ENCODE measurements at regions not wholly inside any gene's neighbourhood (a gene's known extent, or its start where the extent isn't known, plus 50 kb on each side); places are given as distances from the start of the nearest gene placed in this dataset.

- TF ChIP-seq BACH2 (CRISPR knock-in tag; IDR thresholded peaks at IDR 0.05; ENCODE audit: borderline replicate concordance) (no peak), OSR1 (CRISPR knock-in tag; IDR thresholded peaks at IDR 0.05) (no peak), POU6F1 (CRISPR knock-in tag; IDR thresholded peaks at IDR 0.05; ENCODE audit: borderline replicate concordance, low read depth) (no peak)
- no peak for ATAC-seq
These were observed 82.3 kb upstream of the KCNIP4 start for GRCh38 chr4:22030881-22031280.

GRCh38 chr4:22030307-22030706 lies 81.7 kb upstream of the KCNIP4 start:
- TF ChIP-seq ARNTL (CRISPR knock-in tag; IDR thresholded peaks at IDR 0.05; ENCODE audit: borderline replicate concordance, low read depth), result no peak
- TF ChIP-seq PPARA (CRISPR knock-in tag; IDR thresholded peaks at IDR 0.05; ENCODE audit: borderline replicate concordance), result no peak
- no peak for TF ChIP-seq ZNF70 (CRISPR knock-in tag; IDR thresholded peaks at IDR 0.05)
- no peak for TF ChIP-seq BACH2 (CRISPR knock-in tag; IDR thresholded peaks at IDR 0.05; ENCODE audit: borderline replicate concordance)
- no peak for TF ChIP-seq ISL1 (CRISPR knock-in tag; IDR thresholded peaks at IDR 0.05)
- TF ChIP-seq TOX (CRISPR knock-in tag; IDR thresholded peaks at IDR 0.05; ENCODE audit: borderline replicate concordance), result no peak
- TF ChIP-seq POU6F1 (CRISPR knock-in tag; IDR thresholded peaks at IDR 0.05; ENCODE audit: borderline replicate concordance, low read depth), result no peak
- TF ChIP-seq ESRRG (CRISPR knock-in tag; IDR thresholded peaks at IDR 0.05), result no peak
- TF ChIP-seq CREB5 (CRISPR knock-in tag; IDR thresholded peaks at IDR 0.05; ENCODE audit: low read depth), result no peak
- no peak for TF ChIP-seq TCF4 (CRISPR knock-in tag; IDR thresholded peaks at IDR 0.05; ENCODE audit: borderline replicate concordance)
- no peak for TF ChIP-seq PATZ1 (CRISPR knock-in tag; IDR thresholded peaks at IDR 0.05; ENCODE audit: borderline replicate concordance)
- TF ChIP-seq RARB (CRISPR knock-in tag; IDR thresholded peaks at IDR 0.05), result no peak
- no peak for TF ChIP-seq GLIS3 (CRISPR knock-in tag; IDR thresholded peaks at IDR 0.05)
- TF ChIP-seq TSHZ2 (CRISPR knock-in tag; IDR thresholded peaks at IDR 0.05), result no peak
- no peak for TF ChIP-seq OSR1 (CRISPR knock-in tag; IDR thresholded peaks at IDR 0.05)
- no peak for TF ChIP-seq ZFP30 (CRISPR knock-in tag; IDR thresholded peaks at IDR 0.05)
- no peak for TF ChIP-seq SNAI2 (CRISPR knock-in tag; IDR thresholded peaks at IDR 0.05)
- TF ChIP-seq ZNF8 (CRISPR knock-in tag; IDR thresholded peaks at IDR 0.05), result no peak
- TF ChIP-seq CSRNP3 (CRISPR knock-in tag; IDR thresholded peaks at IDR 0.05), result no peak
- peak; percentile 21; the same call in 1 of the 3 replicates for ATAC-seq

- ATAC-seq, result no peak
- TF ChIP-seq OSR1 (CRISPR knock-in tag; IDR thresholded peaks at IDR 0.05) (no peak), CSDC2 (CRISPR knock-in tag; IDR thresholded peaks at IDR 0.05) (no peak), ZC3H10 (CRISPR knock-in tag; IDR thresholded peaks at IDR 0.05) (no peak), TOX (CRISPR knock-in tag; IDR thresholded peaks at IDR 0.05; ENCODE audit: borderline replicate concordance) (no peak), PATZ1 (CRISPR knock-in tag; IDR thresholded peaks at IDR 0.05; ENCODE audit: borderline replicate concordance) (no peak)
These were observed 81.2 kb upstream of the KCNIP4 start for GRCh38 chr4:22029803-22030202.
